Loucy (cell line): ENCODE measurements at regions not wholly inside any gene's neighbourhood (a gene's known extent, or its start where the extent isn't known, plus 50 kb on each side); places are given as distances from the start of the nearest gene placed in this dataset.

Source experiments
- CTCF ChIP-seq: fragments of 200-600 bp; sonication (generic); conservative IDR thresholded peaks from 2 replicates; pipeline ENCODE4 v1.5.1; 2014; ENCODE audit warnings: mild to moderate bottlenecking, antibody characterized with exemption, low read length
- EZH2phosphoT487 ChIP-seq: fragments of 200-600 bp; IDR thresholded peaks from 2 replicates; pipeline ENCODE4 v1.6.1; 2018; ENCODE audit warnings: antibody characterized with exemption, mild to moderate bottlenecking, moderate library complexity, borderline replicate concordance

- no peak for TF ChIP-seq CTCF
- TF ChIP-seq EZH2phosphoT487, result no peak
Observed at GRCh38 chr5:162268694-162269481, 201.3 kb downstream of the GABRG2 start.
